VCaP (cell line): ENCODE measurements at regions not wholly inside any gene's neighbourhood (a gene's known extent, or its start where the extent isn't known, plus 50 kb on each side); places are given as distances from the start of the nearest gene placed in this dataset.

Experiments
- H3K27ac ChIP-seq: fragments of 450-650 bp; 2 replicates; pipeline ENCODE4 v1.5.1; 2017
- CTCF ChIP-seq: fragments of 450-650 bp; conservative IDR thresholded peaks from 2 replicates; pipeline ENCODE4 v1.5.1; 2017; ENCODE audit warnings: mild to moderate bottlenecking, moderate library complexity

DNA sequence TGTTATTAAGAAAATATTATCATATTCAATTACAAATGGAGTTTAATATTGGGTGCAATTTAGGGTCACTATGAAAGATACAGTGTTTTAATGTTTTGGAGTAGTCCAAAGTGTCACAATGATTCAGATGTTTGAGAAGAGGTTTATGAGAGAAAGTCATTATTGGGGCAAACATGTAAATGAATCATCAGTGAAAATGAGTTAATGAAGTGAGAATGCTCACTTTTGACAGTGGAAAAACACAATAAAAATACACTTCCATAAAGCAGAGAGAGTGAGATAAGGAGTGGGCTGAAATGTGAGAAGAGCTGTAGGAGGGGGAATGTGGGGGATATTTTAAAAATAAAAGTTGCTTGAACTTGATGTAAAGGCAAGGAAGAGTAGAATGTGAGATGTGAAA lies 957.1 kb downstream of the PCDH18 start:
- H3K27ac ChIP-seq, result no peak overlapping the region
- TF ChIP-seq CTCF, result no peak

DNA sequence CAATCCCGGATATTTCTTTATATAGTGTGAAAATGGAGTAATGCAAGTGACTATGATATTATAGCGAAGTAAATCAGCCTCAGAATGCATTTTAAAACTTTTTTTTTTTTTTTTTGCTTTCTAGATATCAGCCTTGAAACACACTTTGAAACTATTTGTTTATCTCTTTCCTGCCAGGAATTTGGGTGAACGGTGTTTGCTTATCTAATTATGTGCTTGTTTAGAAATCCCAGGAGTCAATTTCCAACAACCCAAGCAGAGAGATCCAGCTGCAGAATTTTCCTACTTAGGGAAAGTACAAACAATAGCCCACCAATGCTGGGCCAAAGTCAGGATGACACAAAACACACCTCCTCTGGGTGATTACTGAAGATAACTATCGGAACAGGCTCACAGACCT lies 958.8 kb downstream of the PCDH18 start:
- H3K27ac ChIP-seq, result no peak overlapping the region
- no peak for TF ChIP-seq CTCF

DNA sequence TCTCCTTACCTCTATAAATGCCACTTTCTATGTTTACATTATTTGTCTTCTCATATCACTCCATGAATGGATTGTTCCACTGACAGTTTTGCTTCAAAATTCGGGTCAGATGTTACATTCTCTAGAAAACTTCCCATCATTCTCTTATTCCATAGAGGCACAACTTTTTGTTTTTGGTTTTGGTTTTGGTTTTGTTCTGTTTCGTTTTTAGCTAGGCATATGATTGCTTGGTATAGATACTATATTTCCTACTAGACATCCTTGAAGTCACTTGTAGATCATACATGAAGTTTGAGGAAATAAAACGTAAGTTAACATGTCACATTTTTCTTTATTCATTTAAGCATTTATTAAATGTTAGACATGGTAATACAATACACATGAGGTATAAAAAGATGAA lies 961.0 kb downstream of the PCDH18 start:
- no peak for TF ChIP-seq CTCF
- no peak overlapping the region for H3K27ac ChIP-seq

DNA sequence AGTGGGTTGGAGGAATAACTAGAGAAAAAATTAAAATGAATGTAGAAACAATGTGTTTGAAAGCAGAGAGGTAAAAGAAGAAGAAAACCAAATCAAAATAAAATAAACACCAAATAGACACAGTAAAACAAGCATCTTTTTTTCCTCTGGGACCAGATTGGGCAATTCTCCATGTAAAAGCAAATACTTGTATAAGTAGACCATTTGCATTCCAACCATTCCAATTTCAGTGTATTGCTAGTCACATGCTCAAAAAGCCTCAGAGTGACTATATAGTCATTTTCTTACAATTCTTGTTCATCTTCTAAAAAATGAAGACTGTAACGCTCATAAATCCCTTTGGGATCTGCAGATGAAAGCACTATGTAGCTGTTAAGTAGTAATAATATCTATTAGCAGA lies 969.5 kb downstream of the PCDH18 start:
- no peak for TF ChIP-seq CTCF
- H3K27ac ChIP-seq, result no peak overlapping the region

GRCh38 chr4:136558940-136559494 lies 973.3 kb downstream of the PCDH18 start:
- TF ChIP-seq CTCF, result no peak
- H3K27ac ChIP-seq, result no peak overlapping the region

GRCh38 chr4:136557396-136557795 lies 974.9 kb downstream of the PCDH18 start:
- TF ChIP-seq CTCF, result no peak
- H3K27ac ChIP-seq, result no peak overlapping the region

- H3K27ac ChIP-seq, result no peak overlapping the region
- TF ChIP-seq CTCF, result no peak
Measured at GRCh38 chr4:136554033-136554432, 978.3 kb downstream of the PCDH18 start.
